ENCODE measurements at regions not wholly inside any gene's neighbourhood (a gene's known extent, or its start where the extent isn't known, plus 50 kb on each side); places are given as distances from the start of the nearest gene placed in this dataset.
"Not testable (repeated sequence)": the region's sequence is repeated elsewhere in the genome, so short reads cannot be mapped to it uniquely, and the experiment has no call there.

DNA sequence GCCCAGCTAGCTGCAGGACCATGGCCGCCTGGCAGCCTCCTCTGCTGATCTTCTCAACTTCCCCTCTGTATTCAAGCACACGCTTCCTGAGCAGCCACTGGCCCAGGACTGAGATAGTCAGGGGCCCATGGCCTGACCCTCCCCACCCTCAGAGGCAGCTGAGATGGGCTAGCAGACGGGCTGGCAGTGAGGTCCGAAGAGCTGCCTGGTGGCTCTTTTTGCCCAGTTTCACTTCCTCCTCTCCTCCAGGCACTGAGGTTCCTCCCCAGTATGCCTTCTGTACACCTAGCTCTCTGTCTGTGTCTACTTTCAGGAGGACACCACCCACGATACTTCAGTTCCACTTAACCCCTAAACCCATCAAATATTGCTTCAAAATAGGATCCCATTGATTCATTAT, 395.6 kb downstream of the TNS3 start:
- no peak for ATAC-seq (replicated peaks in 6 of 8)
- in situ Hi-C loops (cut with MboI; ENCODE audit: low pct_unique_long_range_greater_than_20kb in 2 of 9, low sequenced_read_pairs in 9 of 9, unreplicated experiment in 9 of 9), result loop anchor here in 5 of 9 experiments (25.0 kb wide), 3 partner anchors 399 to 1274 kb away; partner anchors contain the start of gene IGFBP3 (in 5 of the 5)
- Histone ChIP-seq H3K4me3 (no peak overlapping the region), H3K27ac (no peak overlapping the region), H3K4me1 (replicated peaks in 1 of 2) (no peaks in the 10 kb centered on the region)
- 40 to 100% (median 87%) methylated on average over 1 to 5 of the region's 5 CpGs; no CpG with 5 or more reads in 3 of the 10 experiments for WGBS, 10 experiments

DNA sequence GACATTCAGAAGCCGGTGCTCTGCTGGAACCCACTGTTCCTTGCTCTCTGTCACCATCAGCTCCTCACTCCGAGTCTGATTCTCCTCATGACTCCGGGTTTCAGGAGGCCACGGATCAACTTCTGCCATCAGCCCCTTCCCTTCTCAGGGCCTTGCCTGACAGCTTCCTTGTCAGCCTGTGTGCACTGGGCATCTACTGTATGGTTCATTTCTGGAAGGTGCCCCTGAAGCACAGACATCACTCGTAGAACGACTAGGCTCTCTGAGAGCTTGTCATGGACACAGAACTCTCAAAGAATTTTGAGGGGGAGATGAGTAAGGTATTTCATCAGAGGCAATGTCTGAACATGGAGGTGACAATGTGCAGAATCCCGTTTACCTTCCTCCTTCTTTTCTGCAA, 396.1 kb downstream of the TNS3 start:
- Histone ChIP-seq H3K4me3 (no peak overlapping the region), H3K27ac (no peak overlapping the region), H3K4me1 (replicated peaks in 1 of 2) (no peaks in the 10 kb centered on the region)
- no peak for ATAC-seq (replicated peaks in 6 of 8)
- in situ Hi-C loops (cut with MboI; ENCODE audit: low pct_unique_long_range_greater_than_20kb in 2 of 9, low sequenced_read_pairs in 9 of 9, unreplicated experiment in 9 of 9), result loop anchor here in 5 of 9 experiments (25.0 kb wide), 3 partner anchors 399 to 1274 kb away; partner anchors contain the start of gene IGFBP3 (in 5 of the 5)
- 40 to 100% (median 84%) methylated on average over 1 to 4 of the region's 7 CpGs; no CpG with 5 or more reads in 1 of the 10 experiments for WGBS, 10 experiments

DNA sequence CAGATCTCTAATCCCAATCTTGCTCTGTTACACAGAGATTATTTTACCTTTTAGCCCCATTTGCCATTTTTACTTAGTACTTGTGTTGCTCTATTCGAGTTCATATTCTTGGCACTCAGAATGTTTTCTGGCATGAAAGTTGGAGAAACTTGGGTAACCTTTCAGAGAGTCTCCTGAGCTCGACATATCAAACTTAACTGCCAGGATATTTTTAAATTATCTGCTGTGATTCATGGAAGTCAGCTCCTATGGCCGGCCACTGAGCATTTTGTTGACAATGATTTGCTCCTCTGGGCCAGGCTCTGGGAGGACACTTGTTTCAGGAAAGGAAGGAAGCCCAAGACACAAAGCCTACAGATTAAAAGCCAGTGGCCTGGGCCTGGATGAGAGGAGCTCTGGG, 396.7 kb downstream of the TNS3 start:
- H3K27ac ChIP-seq, result no peak overlapping the region
- no peaks in the 10 kb centered on the region for H3K4me1 ChIP-seq (replicated peaks in 1 of 2)
- no peak for ATAC-seq (replicated peaks in 6 of 8)
- H3K4me3 ChIP-seq, result no peak overlapping the region
- WGBS, 10 experiments, result 8 to 94% (median 79%) methylated on average over 1 to 3 of the region's 3 CpGs; no CpG with 5 or more reads in 2 of the 10 experiments
- in situ Hi-C loops (cut with MboI; ENCODE audit: low pct_unique_long_range_greater_than_20kb in 2 of 9, low sequenced_read_pairs in 9 of 9, unreplicated experiment in 9 of 9), result loop anchor here in 5 of 9 experiments (25.0 kb wide), 3 partner anchors 398 to 1273 kb away; partner anchors contain the start of gene IGFBP3 (in 5 of the 5)

DNA sequence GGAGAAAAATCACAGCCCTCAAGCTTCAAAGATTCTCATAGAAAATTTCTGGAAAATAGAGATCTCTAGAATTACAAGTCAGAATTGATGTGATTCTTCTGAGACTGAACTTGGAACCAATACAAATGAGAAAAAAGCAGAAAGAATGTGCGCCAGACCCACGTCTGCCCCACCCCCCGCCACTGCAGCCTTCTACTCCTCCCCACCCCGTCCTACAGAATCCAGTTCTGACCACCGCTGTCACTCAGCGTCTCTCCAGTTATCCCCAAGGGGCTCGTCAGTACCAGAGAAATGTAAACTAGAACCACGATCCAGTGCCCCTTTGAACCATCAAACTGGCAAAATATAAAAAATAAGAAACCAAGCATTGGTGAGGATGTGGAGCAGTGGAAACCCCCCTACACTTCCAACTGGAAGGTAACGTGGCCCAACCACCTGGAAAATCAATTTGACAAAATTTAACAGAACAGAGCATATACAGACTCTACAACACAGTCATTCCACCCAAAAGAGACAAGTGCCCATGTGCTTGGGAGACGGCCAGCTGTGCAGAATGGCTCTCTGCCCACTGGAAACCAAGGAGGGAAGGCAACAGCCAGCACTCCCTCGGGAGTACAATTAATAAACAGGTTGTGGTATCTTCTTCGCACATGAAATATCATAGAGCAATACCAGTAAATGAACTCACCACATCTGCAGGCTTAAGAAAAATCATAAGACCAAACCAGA, 397.9 kb downstream of the TNS3 start:
- Histone ChIP-seq H3K4me1 (replicated peaks in 1 of 2) (peaks cover 5 to 7% of the 10 kb centered on the region in 2 donors), H3K4me3 (no peak overlapping the region), H3K27ac (no peak overlapping the region)
- WGBS, 10 experiments, result 25 to 98% (median 85%) methylated on average over 1 to 9 of the region's 12 CpGs; no CpG with 5 or more reads in 4 of the 10 experiments
- no peak for ATAC-seq (replicated peaks in 6 of 8)
- in situ Hi-C loops (cut with MboI; ENCODE audit: low pct_unique_long_range_greater_than_20kb in 2 of 9, low sequenced_read_pairs in 9 of 9, unreplicated experiment in 9 of 9), result loop anchor here in 5 of 9 experiments (25.0 kb wide), 3 partner anchors 397 to 1272 kb away; partner anchors contain the start of gene IGFBP3 (in 5 of the 5)

DNA sequence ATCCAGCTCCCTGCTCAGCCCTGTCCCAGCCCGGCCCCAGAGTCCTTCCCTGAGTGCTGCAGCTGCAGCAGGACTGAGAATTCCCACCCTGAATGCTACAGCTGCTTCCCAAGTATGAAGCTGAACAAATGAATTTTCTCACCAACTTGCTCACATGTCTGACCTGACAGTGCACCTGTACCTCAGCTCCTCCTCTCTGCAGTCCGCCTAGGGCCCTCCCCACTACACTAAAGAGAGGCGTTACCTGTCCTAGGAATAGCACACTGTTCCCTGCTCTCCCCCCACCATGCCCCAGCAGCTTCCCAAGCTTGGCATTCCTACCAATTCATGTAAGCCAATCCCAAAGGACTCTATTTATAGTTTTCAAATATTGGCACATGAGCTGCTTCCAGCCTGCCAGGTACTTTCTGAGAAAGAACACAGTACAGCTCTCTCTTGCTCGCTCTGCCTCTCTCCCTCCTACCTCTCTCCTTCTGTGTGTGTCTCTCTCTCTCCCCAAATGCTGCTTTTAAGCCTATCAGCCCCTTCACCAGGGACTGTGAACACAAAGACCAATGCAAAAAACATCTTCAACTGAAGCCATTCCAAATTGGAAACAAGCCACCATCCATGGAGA, 400.1 kb downstream of the TNS3 start:
- Histone ChIP-seq H3K4me1 (replicated peaks in 1 of 2) (peaks cover 5 to 7% of the 10 kb centered on the region in 2 donors), H3K4me3 (no peak overlapping the region), H3K27ac (no peak overlapping the region)
- ATAC-seq (replicated peaks in 6 of 8), result no peak
- WGBS, 10 experiments, result 49 to 100% (median 71%) methylated on average over 1 to 4 of the region's 4 CpGs; no CpG with 5 or more reads in 4 of the 10 experiments
- in situ Hi-C loops (cut with MboI; ENCODE audit: low pct_unique_long_range_greater_than_20kb in 2 of 9, low sequenced_read_pairs in 9 of 9, unreplicated experiment in 9 of 9), result loop anchor here in 5 of 9 experiments (25.0 kb wide), 3 partner anchors 395 to 1270 kb away; partner anchors contain the start of gene IGFBP3 (in 5 of the 5)

DNA sequence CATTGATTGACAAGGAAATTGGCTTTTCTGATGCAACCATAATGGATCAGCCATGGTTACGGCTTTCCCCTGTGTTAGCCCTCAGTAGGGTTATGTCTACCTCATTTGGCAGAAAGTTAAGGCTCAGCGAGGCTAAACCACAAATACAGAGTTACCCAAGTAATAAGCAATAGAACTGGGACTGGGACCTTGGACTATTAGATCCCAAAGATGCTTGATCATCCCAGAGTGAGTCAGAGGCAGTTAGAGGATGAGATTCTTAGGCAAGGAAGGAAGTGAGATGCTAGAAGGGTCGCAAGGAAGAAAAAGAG, 401.4 kb downstream of the TNS3 start:
- H3K4me3 ChIP-seq, result no peak overlapping the region
- peaks cover 5 to 7% of the 10 kb centered on the region in 2 donors for H3K4me1 ChIP-seq (replicated peaks in 1 of 2)
- ATAC-seq (replicated peaks in 6 of 8), result peak in 4 of 8 experiments; percentile 14 to 36 (median 22)
- 30 to 88% (median 67%) methylated on average over 1 to 3 of the region's 3 CpGs; no CpG with 5 or more reads in 4 of the 10 experiments for WGBS, 10 experiments
- H3K27ac ChIP-seq, result no peak overlapping the region
- in situ Hi-C loops (cut with MboI; ENCODE audit: low pct_unique_long_range_greater_than_20kb in 2 of 9, low sequenced_read_pairs in 9 of 9, unreplicated experiment in 9 of 9), result loop anchor here in 5 of 9 experiments (25.0 kb wide), 3 partner anchors 393 to 1268 kb away; partner anchors contain the start of gene IGFBP3 (in 5 of the 5)

DNA sequence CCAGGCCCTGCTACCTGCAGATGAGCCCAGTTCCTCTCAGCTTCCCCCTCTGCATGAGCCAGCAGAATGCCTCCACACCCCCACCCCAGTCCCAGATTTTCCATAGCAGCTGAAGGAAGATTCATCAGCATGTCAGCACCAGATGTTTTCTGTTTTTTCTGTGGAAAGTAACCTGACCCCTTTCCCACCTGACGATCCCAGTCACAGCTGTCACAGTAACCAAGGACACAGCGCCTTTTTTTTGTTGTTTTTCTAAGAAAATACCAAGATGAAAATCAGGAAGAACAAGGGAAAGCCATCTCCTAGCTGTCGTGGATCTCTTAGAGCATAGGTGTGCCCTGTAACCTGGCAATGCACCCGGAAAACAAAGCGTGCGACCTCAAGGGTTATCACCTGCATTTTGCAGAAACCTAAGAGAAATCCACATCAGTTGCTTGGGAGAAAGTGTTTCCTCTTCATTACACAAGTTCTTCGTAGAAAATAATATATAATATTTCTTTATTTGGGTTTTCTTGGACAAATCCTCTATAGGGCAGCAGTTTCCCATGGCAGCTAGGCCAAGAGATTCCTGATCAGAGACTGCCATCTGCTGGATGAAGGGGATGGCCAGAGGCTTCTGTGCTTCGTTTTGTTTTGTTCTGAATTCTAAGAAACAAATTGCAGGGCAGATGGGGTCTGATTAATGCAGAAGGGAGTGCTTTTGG, 401.9 kb downstream of the TNS3 start:
- Histone ChIP-seq H3K4me1 (replicated peaks in 1 of 2) (peaks cover 5 to 7% of the 10 kb centered on the region in 2 donors), H3K27ac (no peak overlapping the region), H3K4me3 (no peak overlapping the region)
- 0 to 68% (median 35%) methylated on average over 1 to 7 of the region's 8 CpGs; no CpG with 5 or more reads in 2 of the 10 experiments for WGBS, 10 experiments
- peak; percentile 78 to 95 (median 86) for ATAC-seq (replicated peaks in 6 of 8)
- in situ Hi-C loops (cut with MboI; ENCODE audit: low pct_unique_long_range_greater_than_20kb in 2 of 9, low sequenced_read_pairs in 9 of 9, unreplicated experiment in 9 of 9), result loop anchor here in 5 of 9 experiments (25.0 kb wide), 3 partner anchors 393 to 1268 kb away; partner anchors contain the start of gene IGFBP3 (in 5 of the 5)

DNA sequence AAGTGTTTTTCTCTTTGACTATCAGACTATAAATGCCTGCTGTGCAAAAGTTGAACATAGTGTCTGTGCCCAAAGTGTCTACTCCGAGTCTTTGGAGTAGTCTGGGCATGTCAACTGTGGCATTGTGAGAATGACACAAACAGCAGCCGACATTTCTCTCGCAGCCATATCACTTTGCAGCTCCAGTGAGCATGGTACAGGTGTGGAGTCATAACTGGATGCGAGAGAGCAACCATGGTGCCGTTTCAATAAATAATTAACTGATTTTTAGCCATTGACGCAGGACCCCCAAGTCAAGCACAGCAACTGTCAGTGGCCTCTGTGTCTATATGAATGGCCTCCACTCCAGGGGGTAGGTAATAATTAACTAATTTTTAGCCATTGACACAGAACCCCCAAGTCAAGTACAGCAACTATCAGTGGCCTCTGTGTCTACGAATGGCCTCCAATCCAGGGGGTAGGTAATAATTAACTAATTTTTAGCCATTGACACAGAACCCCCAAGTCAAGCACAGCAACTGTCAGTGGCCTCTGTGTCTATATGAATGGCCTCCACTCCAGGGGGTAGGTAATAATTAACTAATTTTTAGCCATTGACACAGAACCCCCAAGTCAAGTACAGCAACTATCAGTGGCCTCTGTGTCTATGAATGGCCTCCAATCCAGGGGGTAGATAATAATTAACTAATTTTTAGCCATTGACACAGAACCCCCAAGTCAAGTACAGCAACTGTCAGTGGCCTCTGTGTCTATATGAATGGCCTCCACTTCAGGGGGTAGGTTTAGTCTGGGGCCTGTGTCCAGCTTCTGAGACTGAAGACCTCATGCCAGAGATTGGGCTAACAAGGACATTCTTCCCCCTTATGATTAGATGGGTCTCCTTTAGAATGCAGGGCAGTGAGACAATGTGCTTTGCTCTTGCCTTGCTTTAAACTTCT, 409.0 kb downstream of the TNS3 start:
- H3K4me3 ChIP-seq; ATAC-seq (replicated peaks in 6 of 8); H3K27ac ChIP-seq; H3K4me1 ChIP-seq (replicated peaks in 1 of 2); in situ Hi-C loops (cut with MboI; ENCODE audit: low pct_unique_long_range_greater_than_20kb in 2 of 9, low sequenced_read_pairs in 9 of 9, unreplicated experiment in 9 of 9): not testable (repeated sequence)
- 11 to 80% (median 39%) methylated on average over 1 to 3 of the region's 7 CpGs; no CpG with 5 or more reads in 1 of the 10 experiments for WGBS, 10 experiments

DNA sequence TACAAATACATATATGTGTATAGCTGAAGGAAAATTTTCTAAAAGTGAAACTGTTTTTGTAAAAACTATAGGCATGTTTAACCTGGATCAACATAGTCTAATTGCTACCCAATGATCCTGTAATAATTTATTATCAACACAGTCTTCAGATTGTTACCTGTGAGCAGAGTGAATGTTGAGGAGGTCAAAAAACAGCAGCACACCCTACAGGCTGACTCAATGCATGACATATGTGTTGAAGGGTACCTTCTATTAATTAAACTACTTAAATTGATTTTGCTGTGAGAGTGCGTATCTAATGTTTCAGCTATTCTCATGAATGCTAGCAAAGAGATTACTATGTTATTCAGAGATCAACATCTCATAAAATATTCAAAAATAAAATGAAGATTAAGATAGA, 411.4 kb downstream of the TNS3 start:
- no peak overlapping the region for H3K4me3 ChIP-seq
- in situ Hi-C loops (cut with MboI; ENCODE audit: low pct_unique_long_range_greater_than_20kb in 2 of 9, low sequenced_read_pairs in 9 of 9, unreplicated experiment in 9 of 9), result no loop called here
- no peak overlapping the region for H3K27ac ChIP-seq
- ATAC-seq (replicated peaks in 6 of 8), result no peak
- H3K4me1 ChIP-seq (replicated peaks in 1 of 2), result no peaks in the 10 kb centered on the region
- 50 to 100% (median 100%) methylated on average over 1 of the region's 1 CpG; no CpG with 5 or more reads in 1 of the 10 experiments for WGBS, 10 experiments

DNA sequence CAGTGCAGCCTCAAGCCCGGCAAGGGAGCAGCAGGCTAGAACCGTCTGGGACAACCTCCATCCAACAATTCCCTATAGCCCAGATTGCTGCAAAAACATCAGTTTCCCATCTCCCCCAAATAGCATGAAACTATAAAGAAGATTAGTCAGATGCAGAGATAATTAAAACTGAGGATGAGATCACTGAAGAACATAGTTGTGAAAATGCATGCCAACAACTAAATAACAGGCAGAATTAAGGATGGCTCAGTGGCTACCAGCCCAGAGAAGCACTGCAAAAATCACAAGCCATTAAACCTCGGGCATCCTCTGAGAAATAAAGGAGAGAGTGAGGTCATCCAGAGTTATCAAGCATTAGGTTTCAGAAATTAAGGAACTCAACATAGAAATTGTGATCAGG, 427.1 kb downstream of the TNS3 start:
- H3K27ac ChIP-seq, result no peak overlapping the region
- in situ Hi-C loops (cut with MboI; ENCODE audit: low pct_unique_long_range_greater_than_20kb in 2 of 9, low sequenced_read_pairs in 9 of 9, unreplicated experiment in 9 of 9), result no loop called here
- ATAC-seq (replicated peaks in 6 of 8), result no peak
- peaks cover 0 to 4% of the 10 kb centered on the region in 2 donors for H3K4me1 ChIP-seq (replicated peaks in 1 of 2)
- no peak overlapping the region for H3K4me3 ChIP-seq
- WGBS, 10 experiments, result 0 to 100% (median 80%) methylated on average over 1 to 3 of the region's 3 CpGs; no CpG with 5 or more reads in 1 of the 10 experiments

DNA sequence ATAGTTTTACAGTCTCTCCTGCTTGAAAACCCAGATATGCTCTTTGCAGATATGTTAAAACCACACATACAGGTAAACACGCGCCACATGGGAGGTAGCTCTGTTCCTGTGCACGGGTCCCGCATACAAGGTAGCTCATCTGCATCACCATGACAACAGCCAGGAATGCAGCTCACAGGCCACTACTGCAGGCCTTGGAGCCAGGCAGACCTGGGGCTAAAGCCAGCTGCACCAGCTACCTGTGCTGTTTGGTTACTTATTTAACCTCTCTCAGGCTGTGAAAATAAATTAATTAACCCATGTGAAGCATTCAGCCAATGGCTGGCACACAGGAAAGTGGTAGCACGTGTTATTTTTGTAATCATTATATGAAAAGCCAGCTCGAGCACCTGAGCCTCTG, 428.3 kb downstream of the TNS3 start:
- in situ Hi-C loops (cut with MboI; ENCODE audit: low pct_unique_long_range_greater_than_20kb in 2 of 9, low sequenced_read_pairs in 9 of 9, unreplicated experiment in 9 of 9), result no loop called here
- H3K27ac ChIP-seq, result no peak overlapping the region
- peak in 3 of 8 experiments; percentile 57 to 73 (median 58) for ATAC-seq (replicated peaks in 6 of 8)
- 21 to 100% (median 75%) methylated on average over 1 to 6 of the region's 6 CpGs; no CpG with 5 or more reads in 2 of the 10 experiments for WGBS, 10 experiments
- H3K4me3 ChIP-seq, result no peak overlapping the region
- peaks cover 0 to 4% of the 10 kb centered on the region in 2 donors for H3K4me1 ChIP-seq (replicated peaks in 1 of 2)

DNA sequence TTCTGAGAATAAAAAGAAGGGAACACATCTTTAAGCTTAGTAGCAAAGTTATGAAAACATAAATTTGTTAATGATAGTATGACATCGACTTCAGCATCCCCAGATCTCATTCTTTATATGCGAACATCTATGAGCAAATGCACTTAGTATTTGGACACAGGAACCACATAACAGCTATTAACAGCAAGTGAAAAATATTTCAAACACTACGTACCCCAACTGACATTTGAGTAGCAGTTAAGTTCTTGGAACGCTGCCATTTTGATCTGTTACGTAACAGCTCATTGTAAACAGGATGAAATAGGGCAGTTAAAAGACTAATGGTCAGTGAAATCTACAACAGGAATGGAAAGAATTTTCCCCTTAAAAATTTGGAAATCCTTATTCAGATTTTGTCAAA, 428.9 kb downstream of the TNS3 start:
- H3K27ac ChIP-seq, result no peak overlapping the region
- in situ Hi-C loops (cut with MboI; ENCODE audit: low pct_unique_long_range_greater_than_20kb in 2 of 9, low sequenced_read_pairs in 9 of 9, unreplicated experiment in 9 of 9), result no loop called here
- H3K4me1 ChIP-seq (replicated peaks in 1 of 2), result peaks cover 0 to 4% of the 10 kb centered on the region in 2 donors
- no peak overlapping the region for H3K4me3 ChIP-seq
- peak in 4 of 8 experiments; percentile 27 to 61 (median 38) for ATAC-seq (replicated peaks in 6 of 8)
- 14 to 100% (median 65%) methylated on average over 1 to 5 of the region's 5 CpGs for WGBS, 10 experiments
